CD8-positive, alpha-beta memory T cell (primary cell): ENCODE measurements at regions not wholly inside any gene's neighbourhood (a gene's known extent, or its start where the extent isn't known, plus 50 kb on each side); places are given as distances from the start of the nearest gene placed in this dataset.
A peak's percentile ranks its signal among the peaks of the same experiment; 100 is the strongest.
"Not testable (repeated sequence)": the region's sequence is repeated elsewhere in the genome, so short reads cannot be mapped to it uniquely, and the experiment has no call there.

ENCODE experiments used
- CTCF ChIA-PET: fragments of 350-600 bp; sonication (Branson Sonifier 250); formaldehyde crosslinking; loops from one replicate; lab custom pipeline; 2021; ENCODE audit warnings: antibody characterized with exemption; lab: Charles Lee
- POLR2A ChIA-PET: fragments of 350-600 bp; sonication (Branson Sonifier 250); formaldehyde crosslinking; loops from one replicate; lab custom pipeline; 2021; ENCODE audit warnings: antibody characterized with exemption; lab: Charles Lee
- DNase-seq, 5 donors: peaks; one replicate each; pipeline versions ENCODE4 v3.0.0 to v3.0.0-alpha.2; 2020 to 2022; ENCODE audit warnings: mixed read lengths in 1 of 5
- H3K27ac ChIP-seq: one replicate; pipeline ENCODE4 v1.7.0; 2013; ENCODE audit warnings: low read depth, mild to moderate bottlenecking, low read length, moderate library complexity
- H3K27me3 ChIP-seq: 2 replicates; pipeline ENCODE4 v1.7.0; 2013; ENCODE audit warnings: low read length, mild to moderate bottlenecking; ENCODE audit not compliant: insufficient read depth, poor library complexity, severe bottlenecking
- H3K36me3 ChIP-seq: 2 replicates; pipeline ENCODE4 v1.7.0; 2013; ENCODE audit warnings: mild to moderate bottlenecking, low read length, moderate library complexity; ENCODE audit not compliant: insufficient read depth
- H3K4me1 ChIP-seq: 2 replicates; pipeline ENCODE4 v1.7.0; 2013; ENCODE audit warnings: mild to moderate bottlenecking, low read length, moderate library complexity; ENCODE audit not compliant: insufficient read depth
- H3K4me3 ChIP-seq: 2 replicates; pipeline ENCODE4 v1.7.0; 2013; ENCODE audit warnings: mild to moderate bottlenecking, low read length
- H3K9me3 ChIP-seq: 2 replicates; pipeline ENCODE4 v1.7.0; 2013; ENCODE audit warnings: mild to moderate bottlenecking, low read length
- H3K27ac Mint-ChIP-seq, 8 donors: one replicate each; pipeline ENCODE4 v1.8.0; 2020 to 2021; ENCODE audit warnings: mixed read lengths in 8 of 8, mild to moderate bottlenecking in 6 of 8, inconsistent platforms in 3 of 8, moderate library complexity in 3 of 8
- H3K27me3 Mint-ChIP-seq, 2 donors: one replicate each; pipeline ENCODE4 v1.8.0; 2020 to 2021; ENCODE audit warnings: mixed read lengths in 2 of 2, mild to moderate bottlenecking in 1 of 2, moderate library complexity in 1 of 2
- H3K36me3 Mint-ChIP-seq, 3 donors: one replicate each; pipeline ENCODE4 v1.8.0; 2020 to 2021; ENCODE audit warnings: mixed read lengths in 3 of 3, inconsistent platforms in 1 of 3, mild to moderate bottlenecking in 1 of 3
- H3K4me1 Mint-ChIP-seq, 3 donors: one replicate each; pipeline ENCODE4 v1.8.0; 2020 to 2021; ENCODE audit warnings: mixed read lengths in 3 of 3, inconsistent platforms in 1 of 3, mild to moderate bottlenecking in 1 of 3
- H3K4me3 Mint-ChIP-seq, 7 donors: one replicate each; pipeline ENCODE4 v1.8.0; 2020 to 2021; ENCODE audit warnings: mixed read lengths in 7 of 7, mild to moderate bottlenecking in 6 of 7, moderate library complexity in 4 of 7, inconsistent platforms in 2 of 7
- H3K9me3 Mint-ChIP-seq, 5 donors: one replicate each; pipeline ENCODE4 v1.8.0; 2020 to 2022; ENCODE audit warnings: mixed read lengths in 5 of 5, mild to moderate bottlenecking in 3 of 5, moderate library complexity in 2 of 5, inconsistent platforms in 1 of 5

GRCh38 chr9:40993375-40993774 is 135.1 kb downstream of the FOXD4L6 start:
- Mint-ChIP-seq H3K4me1 (peaks cover 45 to 71% (median 61%) of the 10 kb centered on the region in 3 donors), H3K36me3 (peaks cover 3 to 32% (median 15%) of the 10 kb centered on the region in 3 donors), H3K27ac (peak overlapping the region in 4 of 8 donors; percentile 19 to 83 (median 30)), H3K4me3 (peak overlapping the region in 1 of 7 donors; percentile 57)
- H3K9me3 Mint-ChIP-seq, H3K27me3 ChIP-seq, H3K36me3 ChIP-seq, CTCF ChIA-PET, DNase-seq, H3K9me3 ChIP-seq, H3K27ac ChIP-seq, POLR2A ChIA-PET, H3K27me3 Mint-ChIP-seq, H3K4me3 ChIP-seq: not testable (repeated sequence)
- peaks cover 27% of the 10 kb centered on the region for H3K4me1 ChIP-seq

- Histone ChIP-seq H3K27ac (peak overlapping the region; percentile 97), H3K4me1 (peaks cover 27% of the 10 kb centered on the region), H3K4me3 (peak overlapping the region; percentile 99)
- CTCF ChIA-PET, result interaction anchor here (0.9 kb wide), 1 partner anchor 16 kb away, joined by 3 read pairs; no protein-coding TSS in a partner anchor
- Mint-ChIP-seq H3K4me1 (peaks cover 42 to 63% (median 55%) of the 10 kb centered on the region in 3 donors), H3K36me3 (peaks cover 9 to 35% (median 17%) of the 10 kb centered on the region in 3 donors)
- H3K9me3 ChIP-seq, H3K27me3 Mint-ChIP-seq, POLR2A ChIA-PET, H3K4me3 Mint-ChIP-seq, H3K9me3 Mint-ChIP-seq, H3K27ac Mint-ChIP-seq, H3K36me3 ChIP-seq, H3K27me3 ChIP-seq: not testable (repeated sequence)
- peak in 1 of 5 donors; percentile 40 for DNase-seq
These were observed 136.0 kb downstream of the FOXD4L6 start for GRCh38 chr9:40992472-40992821.

DNA sequence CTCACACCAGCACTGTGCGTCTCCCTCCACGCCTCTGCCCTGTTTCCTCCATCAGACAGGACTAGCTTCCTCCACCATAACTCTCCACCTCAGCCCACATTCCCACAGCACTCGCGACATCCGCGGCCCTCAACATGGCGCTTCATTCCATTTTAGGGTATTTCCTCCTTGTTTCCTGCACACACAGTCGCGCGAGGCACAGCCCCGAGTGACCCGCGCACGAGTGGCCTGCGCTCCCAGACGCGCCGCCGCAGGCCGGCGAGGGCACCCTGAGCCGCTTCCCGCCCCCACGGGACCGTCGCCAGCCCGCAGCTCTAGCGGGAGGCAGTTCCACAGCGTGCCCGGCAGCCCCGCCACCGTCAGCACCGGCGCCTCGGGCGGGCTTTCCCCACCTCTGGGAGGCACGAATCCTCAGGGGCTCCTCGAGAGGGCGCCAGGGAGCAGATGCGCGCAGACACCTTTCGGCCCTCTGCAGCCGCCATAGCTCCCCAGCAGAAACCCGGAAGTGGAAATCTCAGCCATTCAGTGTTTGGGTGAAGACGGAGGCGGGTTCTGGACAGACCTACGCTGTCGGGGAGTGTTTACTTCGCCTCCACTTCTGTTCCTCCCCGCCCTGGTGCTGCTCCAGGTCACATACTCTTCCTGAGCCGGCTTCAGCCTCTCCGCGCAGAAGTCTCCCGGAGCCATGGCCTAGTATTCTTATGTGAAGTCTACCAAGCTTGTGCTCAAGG is 136.6 kb downstream of the FOXD4L6 start:
- Histone ChIP-seq H3K27ac (peak overlapping the region; percentile 97), H3K4me3 (peak overlapping the region; percentile 99), H3K4me1 (peaks cover 27% of the 10 kb centered on the region)
- peaks cover 37 to 57% (median 50%) of the 10 kb centered on the region in 3 donors for H3K4me1 Mint-ChIP-seq
- H3K9me3 Mint-ChIP-seq, POLR2A ChIA-PET, H3K27me3 ChIP-seq, H3K27me3 Mint-ChIP-seq, H3K36me3 ChIP-seq, H3K4me3 Mint-ChIP-seq, H3K27ac Mint-ChIP-seq, H3K9me3 ChIP-seq: not testable (repeated sequence)
- peaks cover 9 to 31% (median 14%) of the 10 kb centered on the region in 3 donors for H3K36me3 Mint-ChIP-seq
- CTCF ChIA-PET, result interaction anchor here (0.9 kb wide), 1 partner anchor 16 kb away, joined by 3 read pairs; no protein-coding TSS in a partner anchor
- peak; percentile 98 to 100 (median 99) for DNase-seq

DNA sequence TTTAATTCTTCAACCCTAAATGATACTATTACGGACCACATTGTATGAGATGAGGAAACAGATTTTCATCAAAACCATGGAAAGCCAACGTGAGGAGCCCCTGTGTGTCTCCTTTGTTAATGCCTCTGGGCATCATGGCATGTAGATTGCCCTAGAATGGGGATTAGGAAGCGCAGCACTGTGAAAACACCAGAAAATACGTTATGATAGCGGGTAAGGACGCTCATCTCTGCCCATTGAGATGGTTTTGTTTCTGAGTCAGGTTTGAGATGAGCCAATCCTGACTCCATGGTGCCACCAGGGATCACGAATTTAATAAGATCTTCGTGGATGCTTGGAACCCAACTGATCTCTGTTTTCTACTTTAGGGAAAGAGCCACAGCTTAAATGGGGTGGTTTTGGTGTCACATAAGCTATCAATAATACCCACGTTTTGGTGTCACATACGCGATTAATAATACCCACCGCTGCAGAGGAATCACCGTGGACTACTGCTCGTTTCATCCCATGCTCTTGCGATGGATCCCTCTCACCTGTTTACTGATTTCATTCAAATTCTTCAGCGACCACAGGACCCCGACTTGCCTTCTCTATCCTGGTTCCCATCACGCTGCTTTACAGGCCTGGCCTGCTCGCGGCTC is 137.3 kb downstream of the FOXD4L6 start:
- Histone ChIP-seq H3K4me3 (peak overlapping the region; percentile 99), H3K27ac (peak overlapping the region; percentile 97), H3K4me1 (peaks cover 27% of the 10 kb centered on the region)
- H3K36me3 ChIP-seq, H3K27me3 Mint-ChIP-seq, CTCF ChIA-PET, H3K4me3 Mint-ChIP-seq, H3K9me3 ChIP-seq, H3K9me3 Mint-ChIP-seq, H3K27ac Mint-ChIP-seq, DNase-seq, H3K27me3 ChIP-seq, POLR2A ChIA-PET: not testable (repeated sequence)
- Mint-ChIP-seq H3K36me3 (peaks cover 9 to 26% (median 10%) of the 10 kb centered on the region in 3 donors), H3K4me1 (peaks cover 32 to 51% (median 44%) of the 10 kb centered on the region in 3 donors)

GRCh38 chr9:40986332-40986731 is 142.1 kb downstream of the FOXD4L6 start:
- H3K36me3 ChIP-seq, H3K27me3 ChIP-seq, CTCF ChIA-PET, H3K9me3 ChIP-seq, H3K4me3 ChIP-seq, DNase-seq, H3K27ac Mint-ChIP-seq, H3K27me3 Mint-ChIP-seq, H3K4me3 Mint-ChIP-seq, H3K9me3 Mint-ChIP-seq, H3K4me1 ChIP-seq, POLR2A ChIA-PET, H3K27ac ChIP-seq: not testable (repeated sequence)
- Mint-ChIP-seq H3K36me3 (peaks cover 7 to 18% (median 8%) of the 10 kb centered on the region in 3 donors), H3K4me1 (peaks cover 7 to 28% (median 21%) of the 10 kb centered on the region in 3 donors)

- H3K36me3 Mint-ChIP-seq, POLR2A ChIA-PET, H3K9me3 Mint-ChIP-seq, H3K27ac Mint-ChIP-seq, DNase-seq, H3K9me3 ChIP-seq, H3K27me3 ChIP-seq, H3K4me1 ChIP-seq, H3K27me3 Mint-ChIP-seq, H3K4me3 ChIP-seq, H3K36me3 ChIP-seq, H3K4me3 Mint-ChIP-seq, H3K27ac ChIP-seq, CTCF ChIA-PET: not testable (repeated sequence)
- H3K4me1 Mint-ChIP-seq, result peaks cover 0 to 15% (median 6%) of the 10 kb centered on the region in 3 donors
These were observed 153.1 kb downstream of the FOXD4L6 start for GRCh38 chr9:40975351-40975750.

DNA sequence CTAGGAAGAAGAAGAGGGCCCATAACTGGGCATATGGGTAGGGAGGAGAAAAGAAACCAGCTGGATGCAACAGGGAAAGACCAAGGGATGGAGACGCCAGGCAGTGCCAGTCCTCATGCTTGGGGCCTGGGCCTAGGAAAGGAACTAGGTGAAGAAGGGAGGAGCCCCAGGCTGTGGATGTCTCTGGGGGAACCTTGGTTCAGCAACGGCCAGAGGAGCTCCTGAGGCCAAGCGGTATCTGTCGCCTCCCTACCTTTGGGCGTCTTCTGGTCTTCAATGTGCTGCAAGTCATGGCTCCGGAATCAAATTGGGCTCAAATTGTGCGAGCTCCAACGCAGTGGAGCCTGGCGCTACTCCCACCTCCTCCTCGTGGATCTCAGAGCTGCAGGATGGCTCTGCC is 153.6 kb downstream of the FOXD4L6 start:
- H3K4me3 ChIP-seq, CTCF ChIA-PET, H3K27me3 ChIP-seq, H3K9me3 ChIP-seq, H3K27ac Mint-ChIP-seq, DNase-seq, H3K9me3 Mint-ChIP-seq, H3K4me1 ChIP-seq, H3K4me3 Mint-ChIP-seq, H3K27me3 Mint-ChIP-seq, H3K36me3 Mint-ChIP-seq, POLR2A ChIA-PET, H3K27ac ChIP-seq, H3K36me3 ChIP-seq: not testable (repeated sequence)
- peaks cover 0 to 12% (median 6%) of the 10 kb centered on the region in 3 donors for H3K4me1 Mint-ChIP-seq

- H3K27ac ChIP-seq, H3K27ac Mint-ChIP-seq, H3K27me3 ChIP-seq, POLR2A ChIA-PET, H3K4me1 ChIP-seq, H3K4me1 Mint-ChIP-seq, H3K4me3 ChIP-seq, H3K27me3 Mint-ChIP-seq, H3K4me3 Mint-ChIP-seq, H3K9me3 ChIP-seq, DNase-seq, H3K36me3 Mint-ChIP-seq, H3K9me3 Mint-ChIP-seq, H3K36me3 ChIP-seq, CTCF ChIA-PET: not testable (repeated sequence)
These were observed 156.7 kb downstream of the FOXD4L6 start for GRCh38 chr9:40971773-40972172.
